ENCODE measurements at regions not wholly inside any gene's neighbourhood (a gene's known extent, or its start where the extent isn't known, plus 50 kb on each side); places are given as distances from the start of the nearest gene placed in this dataset.

DNA sequence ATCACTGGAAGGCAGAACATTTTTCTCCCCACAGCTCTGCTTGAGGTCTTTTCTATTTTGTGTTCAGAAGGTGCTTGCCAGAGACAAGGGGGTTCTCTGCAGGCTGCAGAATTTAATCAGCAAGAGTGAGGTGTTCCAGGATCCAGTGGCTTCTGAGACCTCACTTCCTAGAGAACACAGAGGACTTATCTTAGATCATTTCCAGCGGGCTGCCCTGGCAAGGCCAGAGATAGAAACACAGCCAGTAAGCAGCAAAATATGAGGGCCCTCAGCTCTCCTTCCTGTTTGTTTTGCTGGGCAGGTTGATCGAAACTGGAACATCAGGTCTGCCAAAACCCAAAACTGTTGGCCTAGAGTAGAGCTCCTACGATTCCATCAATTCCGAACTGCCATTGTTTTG lies 187.3 kb downstream of the DIRAS2 start:
- ATAC-seq (ENCODE audit: poor library complexity) (no peak), DNase-seq (no peak)
- Histone ChIP-seq H3K4me1 (ENCODE audit: insufficient read depth, low read length) (no peaks in the 10 kb centered on the region), H3K27me3 (ENCODE audit: control insufficient read depth in 1 of 2, insufficient read depth in 2 of 2, low read length in 2 of 2) (peaks cover 3 to 7% of the 10 kb centered on the region in 2 experiments), H3K9me3 (ENCODE audit: control insufficient read depth in 1 of 2, insufficient read depth in 1 of 2, low read length in 2 of 2) (peaks cover 0 to 9% of the 10 kb centered on the region in 2 experiments), H3K27ac (ENCODE audit: low read depth in 1 of 2, low read length in 2 of 2) (no peak overlapping the region), H3K4me3 (ENCODE audit: low read length) (no peak overlapping the region), H3K36me3 (ENCODE audit: insufficient read depth, low read length) (no peaks in the 10 kb centered on the region)
- TF ChIP-seq CTCF (IDR thresholded peaks at IDR 0.05) = no peak
- Mint-ChIP-seq H3K27me3 (peaks cover 25% of the 10 kb centered on the region), H3K4me3 (no peak overlapping the region), H3K9me3 (no peaks in the 10 kb centered on the region), H3K27ac (no peak overlapping the region), H3K36me3 (ENCODE audit: low read depth) (no peaks in the 10 kb centered on the region), H3K4me1 (ENCODE audit: low read depth) (no peaks in the 10 kb centered on the region)
- CTCF ChIA-PET = no interaction called here
- POLR2A ChIA-PET = no interaction called here
- intact Hi-C loops (cut with DNase I, micrococcal nuclease) = no loop called here

DNA sequence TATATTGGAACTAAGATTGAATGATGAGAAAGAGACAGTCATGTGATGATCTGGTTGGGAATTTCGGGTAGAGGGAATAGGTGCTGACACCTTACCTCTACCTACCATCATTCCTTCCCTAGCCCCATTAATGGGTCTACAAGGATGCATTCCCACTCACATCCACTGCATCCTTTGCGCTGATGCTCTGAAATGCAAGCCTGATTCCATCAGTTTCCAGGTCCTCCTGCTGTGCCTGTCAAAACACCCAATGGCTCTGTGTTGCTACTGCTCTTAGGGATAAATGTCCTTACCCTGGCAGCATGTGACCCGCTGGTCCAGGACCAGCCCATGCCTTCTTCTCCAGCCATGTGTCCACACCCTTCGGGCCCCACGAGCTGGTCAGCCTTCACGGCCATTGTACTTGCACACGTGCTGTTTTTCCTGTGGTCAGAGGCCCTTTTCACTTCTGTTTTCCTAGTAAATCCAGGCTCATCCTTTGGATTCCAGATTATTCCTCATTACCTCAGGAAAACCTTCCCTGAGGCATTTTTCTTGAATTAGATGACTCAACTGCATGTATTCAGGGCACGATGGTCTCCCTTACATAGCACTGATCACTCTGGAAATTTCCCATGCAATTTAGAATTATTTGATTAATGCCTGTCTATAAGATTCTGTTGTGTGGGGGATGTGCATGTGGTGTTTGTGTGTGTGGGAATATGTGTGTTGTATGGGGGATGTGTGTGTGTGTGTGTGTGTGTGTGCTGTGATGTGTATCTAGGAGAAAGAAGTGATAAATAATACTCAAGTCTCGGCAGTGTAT lies 185.0 kb downstream of the DIRAS2 start:
- CTCF ChIA-PET = no interaction called here
- POLR2A ChIA-PET = no interaction called here
- DNase-seq (no peak), ATAC-seq (ENCODE audit: poor library complexity) (no peak)
- no peak overlapping the region for H3K27ac Mint-ChIP-seq
- H3K9me3 ChIP-seq (ENCODE audit: control insufficient read depth in 1 of 2, insufficient read depth in 1 of 2, low read length in 2 of 2) = peaks cover 0 to 9% of the 10 kb centered on the region in 2 experiments
- peaks cover 3 to 7% of the 10 kb centered on the region in 2 experiments for H3K27me3 ChIP-seq (ENCODE audit: control insufficient read depth in 1 of 2, insufficient read depth in 2 of 2, low read length in 2 of 2)
- H3K9me3 Mint-ChIP-seq = no peaks in the 10 kb centered on the region
- H3K4me3 ChIP-seq (ENCODE audit: low read length) = no peak overlapping the region
- H3K4me1 Mint-ChIP-seq (ENCODE audit: low read depth) = no peaks in the 10 kb centered on the region
- intact Hi-C loops (cut with DNase I, micrococcal nuclease) = no loop called here
- H3K4me1 ChIP-seq (ENCODE audit: insufficient read depth, low read length) = no peaks in the 10 kb centered on the region
- peaks cover 23% of the 10 kb centered on the region for H3K27me3 Mint-ChIP-seq
- H3K4me3 Mint-ChIP-seq = no peak overlapping the region
- no peak for TF ChIP-seq CTCF (IDR thresholded peaks at IDR 0.05)
- no peaks in the 10 kb centered on the region for H3K36me3 ChIP-seq (ENCODE audit: insufficient read depth, low read length)
- H3K27ac ChIP-seq (ENCODE audit: low read depth in 1 of 2, low read length in 2 of 2) = no peak overlapping the region
- H3K36me3 Mint-ChIP-seq (ENCODE audit: low read depth) = no peaks in the 10 kb centered on the region

DNA sequence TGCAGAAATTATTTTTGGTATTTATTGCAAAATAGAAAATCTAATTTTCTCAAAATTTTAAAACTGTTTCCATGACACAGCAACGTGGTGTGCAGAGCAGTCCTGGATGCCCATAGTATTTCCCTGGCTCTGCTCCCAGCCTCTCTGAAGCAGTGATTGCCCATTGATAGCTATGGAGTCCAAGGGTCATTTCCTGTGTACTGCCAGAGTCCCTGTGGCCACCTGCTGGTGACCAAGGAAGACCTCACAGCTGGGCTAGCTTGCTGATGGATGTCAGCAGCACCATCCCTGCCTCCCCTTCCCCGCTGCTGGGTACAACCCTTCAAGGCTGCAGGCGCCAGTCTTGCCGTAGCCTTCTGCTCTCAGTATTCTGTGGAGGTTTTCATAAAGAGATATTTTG lies 184.1 kb downstream of the DIRAS2 start:
- H3K36me3 ChIP-seq (ENCODE audit: insufficient read depth, low read length) = no peaks in the 10 kb centered on the region
- peaks cover 3 to 7% of the 10 kb centered on the region in 2 experiments for H3K27me3 ChIP-seq (ENCODE audit: control insufficient read depth in 1 of 2, insufficient read depth in 2 of 2, low read length in 2 of 2)
- no peak overlapping the region for H3K27ac Mint-ChIP-seq
- H3K36me3 Mint-ChIP-seq (ENCODE audit: low read depth) = no peaks in the 10 kb centered on the region
- intact Hi-C loops (cut with DNase I, micrococcal nuclease) = no loop called here
- ChIA-PET CTCF (no interaction called here), POLR2A (no interaction called here)
- DNase-seq (no peak), ATAC-seq (ENCODE audit: poor library complexity) (no peak)
- H3K4me3 Mint-ChIP-seq = no peak overlapping the region
- H3K9me3 ChIP-seq (ENCODE audit: control insufficient read depth in 1 of 2, insufficient read depth in 1 of 2, low read length in 2 of 2) = peaks cover 0 to 4% of the 10 kb centered on the region in 2 experiments
- no peak overlapping the region for H3K4me3 ChIP-seq (ENCODE audit: low read length)
- no peak for TF ChIP-seq CTCF (IDR thresholded peaks at IDR 0.05)
- H3K9me3 Mint-ChIP-seq = no peaks in the 10 kb centered on the region
- H3K4me1 ChIP-seq (ENCODE audit: insufficient read depth, low read length) = no peaks in the 10 kb centered on the region
- H3K27me3 Mint-ChIP-seq = peaks cover 23% of the 10 kb centered on the region
- H3K27ac ChIP-seq (ENCODE audit: low read depth in 1 of 2, low read length in 2 of 2) = no peak overlapping the region
- no peaks in the 10 kb centered on the region for H3K4me1 Mint-ChIP-seq (ENCODE audit: low read depth)

Data from CD4-positive, alpha-beta T cell (primary cell).